NCI-H345 (cell line): ENCODE measurements at regions not wholly inside any gene's neighbourhood (a gene's known extent, or its start where the extent isn't known, plus 50 kb on each side); places are given as distances from the start of the nearest gene placed in this dataset.
"Not testable (repeated sequence)": the region's sequence is repeated elsewhere in the genome, so short reads cannot be mapped to it uniquely, and the experiment has no call there.

Source experiments
- DNase-seq: peaks from one replicate; lab custom pipeline; 2025; lab: John Stamatoyannopoulos, UW

DNA sequence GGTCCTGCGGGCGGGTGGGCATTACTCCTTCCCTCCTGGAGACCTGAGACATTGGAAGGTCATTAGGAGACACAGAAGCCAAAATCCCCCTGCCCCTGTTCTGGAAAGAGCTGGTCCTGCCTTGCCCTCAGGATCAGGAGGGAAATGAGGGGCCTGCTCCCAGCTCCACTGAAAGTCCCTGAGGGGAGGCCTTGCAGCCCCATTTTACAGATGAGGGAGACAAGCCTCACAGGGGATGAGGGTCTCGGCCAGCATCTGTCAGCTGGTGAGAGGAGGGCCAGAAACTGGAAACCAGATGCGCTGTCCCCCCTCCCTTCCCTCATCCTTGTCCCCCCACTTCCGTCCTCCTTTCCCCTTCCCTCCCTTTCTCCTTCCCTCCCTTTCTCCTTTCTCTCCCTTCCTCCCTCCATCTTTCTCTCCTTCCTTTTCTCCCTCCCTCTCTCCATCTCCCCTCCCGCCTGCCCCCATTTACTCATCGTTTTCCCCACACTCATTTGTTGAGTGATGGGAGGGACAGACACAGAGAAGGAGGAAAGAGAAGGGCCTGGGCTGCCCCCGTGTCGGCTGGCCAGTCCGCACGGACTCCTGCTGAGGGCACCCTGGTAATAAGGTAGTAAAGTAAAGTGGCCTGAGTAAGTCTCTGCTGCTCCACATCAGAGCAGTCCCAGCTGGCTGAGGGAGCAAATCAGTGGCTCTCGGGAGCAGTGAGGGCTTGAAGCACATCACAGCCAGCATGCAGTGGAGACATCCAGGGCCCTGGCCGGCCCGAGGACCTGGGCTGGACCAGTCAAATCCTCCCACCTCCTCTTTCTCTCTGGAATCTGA, 112.4 kb upstream of the ALDH1A3 start:
- DNase-seq, result no peak

DNA sequence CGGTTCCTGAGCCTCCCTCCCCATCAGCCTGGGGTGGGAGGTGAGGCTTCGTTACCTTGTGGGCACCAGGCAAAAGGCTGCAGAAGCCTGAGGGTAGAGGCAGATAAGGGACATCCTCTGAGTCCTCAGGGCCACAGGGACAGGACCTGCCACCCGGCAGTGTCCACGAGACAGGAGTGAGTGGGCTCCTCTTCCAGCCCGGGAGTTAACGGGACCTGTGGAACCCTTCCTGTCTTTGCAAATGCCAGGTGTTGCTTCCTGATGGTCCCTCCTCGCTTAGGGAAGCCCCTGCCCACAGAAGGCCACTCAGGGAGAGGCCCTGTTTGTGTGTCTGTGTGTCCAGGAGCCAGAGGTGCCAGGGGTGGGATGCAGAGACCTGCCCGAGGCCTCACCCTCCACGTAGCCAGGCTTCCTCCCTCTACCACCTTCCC, 111.1 kb upstream of the ALDH1A3 start:
- DNase-seq, result no peak

DNA sequence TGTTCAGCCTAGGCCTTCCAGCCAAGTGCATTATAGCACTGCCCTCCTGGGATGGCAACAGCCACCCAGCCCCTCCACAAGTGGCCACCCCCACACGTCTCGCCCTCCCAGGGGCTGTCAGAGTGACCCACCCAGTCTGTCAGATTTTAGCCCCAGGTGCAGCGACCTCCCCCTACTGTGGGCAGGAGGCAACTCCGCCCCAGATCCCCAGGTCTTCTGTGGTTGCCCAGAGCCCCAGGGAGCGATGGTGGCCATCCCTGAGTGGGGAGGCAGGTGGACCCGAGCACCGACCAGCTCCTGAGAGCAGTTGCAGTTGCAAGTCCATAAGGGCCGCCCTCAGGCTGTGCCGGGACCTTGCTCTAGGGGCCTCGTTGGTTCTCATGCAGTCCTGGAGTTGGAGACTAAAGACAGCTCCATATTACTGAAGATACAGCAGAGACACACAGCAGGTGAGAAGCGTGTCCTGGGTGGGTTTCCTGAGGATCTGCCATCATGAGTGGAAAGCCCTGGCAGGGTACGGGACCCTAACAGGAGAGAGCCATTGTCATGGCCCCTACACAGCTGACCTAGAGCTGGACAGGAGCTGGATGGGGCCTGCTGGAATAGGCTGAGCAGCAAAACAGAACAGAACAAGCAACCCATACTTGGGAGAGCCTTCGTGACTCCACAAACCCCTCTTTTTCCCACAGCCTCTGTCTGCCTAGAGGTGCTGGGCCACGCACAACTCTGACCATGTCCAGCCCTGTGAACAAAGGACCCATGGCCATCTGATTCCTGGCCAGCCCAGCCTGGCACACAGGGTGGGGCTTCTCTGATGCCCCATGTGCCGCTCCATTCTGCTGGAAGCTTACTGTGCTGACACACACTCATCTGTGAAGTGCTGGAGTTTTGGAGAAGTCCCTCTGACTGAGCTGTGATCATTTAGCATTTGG, 110.3 kb upstream of the ALDH1A3 start:
- no peak for DNase-seq

DNA sequence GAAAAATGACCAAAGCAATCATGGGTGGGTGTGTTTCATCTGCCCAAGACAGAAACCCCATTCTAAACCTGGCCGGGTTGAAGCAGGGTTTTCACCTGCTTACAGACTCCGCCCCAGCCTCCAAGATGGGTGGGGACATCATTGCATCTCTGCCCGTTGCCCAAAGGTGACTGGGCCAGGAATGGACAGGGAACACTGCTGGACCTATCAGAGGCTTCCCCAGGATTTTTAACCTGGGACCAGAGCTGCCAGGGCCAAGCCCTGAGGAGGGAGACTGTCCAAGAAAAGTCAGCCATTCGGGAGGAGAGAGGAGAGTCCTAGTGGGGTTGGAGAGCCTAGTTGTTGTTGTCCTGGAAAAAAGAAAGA, 109.7 kb upstream of the ALDH1A3 start:
- no peak for DNase-seq

DNA sequence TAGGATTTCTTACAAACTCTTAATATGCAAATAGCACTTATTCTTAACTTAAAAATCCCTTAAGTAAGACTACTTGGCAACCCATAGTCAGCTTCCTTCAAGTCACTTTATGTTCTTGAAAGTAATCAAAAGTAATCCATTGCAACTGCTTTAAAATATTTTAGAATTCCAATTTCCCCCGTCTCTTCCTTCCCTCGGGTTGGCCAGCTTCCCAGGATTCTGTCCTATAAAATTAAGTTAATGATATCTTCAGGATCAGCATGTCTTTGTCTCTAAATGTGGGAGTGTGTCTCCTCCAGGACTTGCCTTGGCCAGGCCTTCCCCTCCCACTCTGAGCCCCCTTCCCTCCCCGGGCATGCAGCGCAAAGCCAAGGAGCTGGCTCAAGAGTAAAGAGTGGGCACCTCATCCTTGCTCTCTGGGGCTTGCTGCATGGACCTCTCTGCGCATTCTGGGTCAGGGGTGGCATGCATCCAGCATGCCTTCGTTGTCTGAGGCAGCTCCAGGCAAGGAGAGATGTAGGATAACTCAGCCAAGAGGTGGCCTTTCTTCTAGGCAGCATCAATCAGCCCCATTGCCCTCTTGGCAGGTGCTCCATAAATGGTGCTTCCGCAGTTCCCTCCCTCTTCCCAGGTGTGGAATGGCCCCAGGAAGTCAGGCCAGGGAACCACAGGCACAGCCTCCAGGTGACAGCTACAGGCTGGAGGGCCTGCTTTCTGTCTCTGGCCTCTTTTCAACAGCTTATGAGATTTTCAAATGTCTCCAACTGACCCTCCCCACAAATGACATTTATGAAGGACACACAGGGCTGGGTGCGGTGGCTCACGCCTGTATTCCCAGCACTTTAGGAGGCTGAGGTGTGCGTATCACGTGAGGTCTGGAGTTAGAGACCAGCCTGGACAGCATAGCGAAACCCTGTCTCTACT, 108.7 kb upstream of the ALDH1A3 start:
- DNase-seq, result no peak

DNA sequence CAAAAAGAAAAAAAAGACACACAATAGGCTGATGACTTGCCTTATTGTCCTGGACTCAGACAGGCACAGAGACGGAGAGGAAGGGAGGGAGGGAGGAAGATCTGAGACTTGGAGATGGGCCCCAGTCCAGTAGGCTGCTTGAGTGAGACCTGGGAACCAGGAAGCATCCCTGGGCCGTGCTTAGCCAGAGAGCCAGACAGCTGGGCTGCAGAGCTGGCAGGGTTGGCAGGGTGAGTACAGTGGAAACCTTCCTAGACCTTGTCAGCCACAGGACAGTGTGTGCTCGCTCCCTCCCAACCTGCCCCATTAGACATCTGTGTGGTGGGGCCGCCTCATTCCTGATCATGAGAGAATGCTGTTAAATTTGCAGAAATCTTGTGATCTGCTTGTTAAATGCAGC, 107.9 kb upstream of the ALDH1A3 start:
- no peak for DNase-seq

DNA sequence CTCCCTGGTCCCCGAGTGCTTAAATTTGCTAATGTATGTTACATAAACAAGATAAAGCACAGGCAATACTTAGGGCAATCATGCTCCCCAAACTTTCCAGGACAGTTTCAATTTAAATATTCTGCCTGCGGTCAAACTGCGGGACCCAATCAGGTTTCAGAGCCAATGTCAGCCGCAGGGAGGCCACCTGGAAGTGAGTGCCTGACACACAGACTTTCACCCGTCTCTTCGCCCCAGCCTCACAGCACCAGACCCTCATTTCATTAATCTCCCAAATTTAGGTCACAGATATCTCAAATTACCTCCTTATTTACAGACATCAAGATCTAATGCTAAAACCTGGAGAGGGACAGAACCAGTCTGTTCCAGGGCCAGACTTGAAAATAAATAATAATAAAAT, 107.2 kb upstream of the ALDH1A3 start:
- no peak for DNase-seq

DNA sequence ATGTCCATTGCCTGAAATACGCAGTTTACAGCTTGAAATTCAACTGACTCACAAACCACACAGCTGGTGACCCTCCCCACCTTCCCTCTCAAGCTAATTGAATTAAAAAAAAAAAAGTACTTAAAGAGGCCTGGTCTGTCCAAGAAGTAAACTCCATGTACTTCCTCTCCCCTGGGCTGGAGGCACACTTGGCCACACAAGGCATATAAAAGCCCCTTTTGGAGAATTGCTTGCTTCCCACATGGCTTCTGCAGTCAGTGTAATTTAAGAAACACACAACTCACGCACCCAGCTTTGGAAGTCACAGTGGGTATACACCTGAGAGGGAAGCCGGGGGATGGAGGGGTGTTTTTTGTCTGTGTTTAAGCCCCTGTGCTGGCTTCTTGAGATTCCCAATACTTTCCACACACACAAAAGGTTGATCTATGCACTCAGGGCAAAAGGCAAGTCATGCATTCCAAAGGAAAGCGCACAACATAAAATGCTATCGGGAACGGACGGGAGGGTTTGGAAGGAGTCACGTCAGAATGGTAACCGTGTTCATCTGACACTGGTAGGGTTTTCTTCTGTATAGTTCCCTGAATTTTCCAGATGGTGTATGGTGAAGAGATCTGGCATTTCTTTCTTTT, 106.6 kb upstream of the ALDH1A3 start:
- no peak for DNase-seq

DNA sequence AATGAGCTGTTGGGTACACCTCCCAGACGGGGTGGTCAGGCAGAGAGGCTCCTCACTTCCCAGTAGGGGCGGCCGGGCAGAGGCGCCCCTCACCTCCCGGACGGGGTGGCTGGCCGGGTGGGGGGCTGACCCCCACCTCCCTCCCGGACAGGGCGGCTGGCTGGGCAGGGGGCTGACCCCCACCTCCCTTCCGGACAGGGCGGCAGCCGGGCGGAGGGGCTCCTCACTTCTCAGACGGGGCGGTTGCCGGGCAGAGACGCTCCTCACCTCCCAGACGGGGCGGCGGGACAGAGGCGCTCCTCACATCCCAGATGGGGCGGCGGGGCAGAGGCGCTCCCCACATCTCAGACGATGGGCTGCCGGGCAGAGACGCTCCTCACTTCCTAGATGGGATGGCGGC, 105.6 kb upstream of the ALDH1A3 start:
- not testable (repeated sequence) for DNase-seq

DNA sequence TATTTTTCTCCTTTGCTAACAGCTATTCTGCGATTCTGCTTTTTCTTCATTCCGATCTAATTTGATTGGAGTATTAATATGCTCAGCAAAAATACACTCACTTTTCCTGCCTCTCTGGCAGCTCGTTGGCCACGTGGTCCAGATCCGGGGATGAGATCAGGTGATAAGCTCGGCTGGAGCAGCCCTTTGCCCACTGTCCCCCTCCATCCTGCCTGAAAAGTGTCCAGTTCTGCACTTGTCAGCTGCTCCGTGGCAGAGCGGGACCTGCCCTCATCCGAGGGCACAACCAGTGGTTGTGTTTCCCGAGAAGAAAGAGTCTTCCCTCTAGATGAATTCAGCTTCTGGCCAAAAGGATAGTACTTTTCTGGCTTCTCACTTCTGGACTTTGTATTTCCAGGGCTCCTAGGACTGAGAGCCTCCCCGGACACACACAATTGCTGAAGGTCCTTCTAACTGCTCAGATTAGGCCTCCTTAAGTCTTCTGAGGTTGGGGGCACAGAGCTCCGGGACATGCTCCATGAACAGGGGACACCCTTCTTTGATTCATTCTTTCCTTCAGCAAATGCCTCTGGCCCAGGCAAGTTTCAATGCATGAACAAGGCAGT, 103.9 kb upstream of the ALDH1A3 start:
- DNase-seq, result no peak

DNA sequence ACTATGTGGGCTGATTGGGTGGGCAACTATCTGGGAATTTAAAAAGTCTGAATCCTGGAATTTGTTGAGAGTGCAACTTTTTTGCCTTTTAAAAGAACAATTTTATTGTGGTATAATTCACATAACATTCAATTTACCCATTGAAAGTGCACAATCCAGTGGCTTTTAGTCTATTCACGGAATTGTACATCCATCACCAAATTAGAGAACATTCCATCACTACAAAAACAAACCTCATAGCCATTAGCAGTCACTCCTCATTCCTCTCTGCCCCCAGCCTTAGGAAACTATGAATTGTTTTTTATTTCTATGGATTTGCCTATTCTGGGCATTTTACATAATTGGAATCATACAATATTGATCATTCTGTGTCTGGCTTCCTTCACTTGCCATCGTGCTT, 101.8 kb upstream of the ALDH1A3 start:
- no peak for DNase-seq

DNA sequence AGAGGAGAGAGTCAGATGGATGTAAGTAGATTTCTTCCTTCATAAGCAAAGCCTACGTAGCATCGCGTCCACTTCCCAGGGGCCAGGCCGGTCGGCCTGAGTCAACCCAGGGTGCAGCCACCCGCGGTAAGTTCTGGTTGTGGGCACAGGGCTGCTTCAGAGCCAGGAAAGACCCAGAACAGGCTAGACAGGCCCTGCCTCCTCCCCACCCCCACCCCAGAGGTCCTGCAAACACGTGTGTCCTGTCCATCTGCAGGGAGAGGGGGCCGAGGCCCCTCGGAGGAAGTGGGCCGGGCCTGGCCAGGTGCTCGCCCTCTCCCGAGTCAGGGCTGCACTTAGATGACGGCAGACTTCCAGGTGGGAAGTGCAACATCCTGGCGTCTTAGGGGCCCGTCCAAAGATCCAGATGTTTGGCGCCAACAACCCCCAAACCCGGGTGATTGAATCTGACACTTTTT, 100.8 kb upstream of the ALDH1A3 start:
- DNase-seq, result no peak

DNA sequence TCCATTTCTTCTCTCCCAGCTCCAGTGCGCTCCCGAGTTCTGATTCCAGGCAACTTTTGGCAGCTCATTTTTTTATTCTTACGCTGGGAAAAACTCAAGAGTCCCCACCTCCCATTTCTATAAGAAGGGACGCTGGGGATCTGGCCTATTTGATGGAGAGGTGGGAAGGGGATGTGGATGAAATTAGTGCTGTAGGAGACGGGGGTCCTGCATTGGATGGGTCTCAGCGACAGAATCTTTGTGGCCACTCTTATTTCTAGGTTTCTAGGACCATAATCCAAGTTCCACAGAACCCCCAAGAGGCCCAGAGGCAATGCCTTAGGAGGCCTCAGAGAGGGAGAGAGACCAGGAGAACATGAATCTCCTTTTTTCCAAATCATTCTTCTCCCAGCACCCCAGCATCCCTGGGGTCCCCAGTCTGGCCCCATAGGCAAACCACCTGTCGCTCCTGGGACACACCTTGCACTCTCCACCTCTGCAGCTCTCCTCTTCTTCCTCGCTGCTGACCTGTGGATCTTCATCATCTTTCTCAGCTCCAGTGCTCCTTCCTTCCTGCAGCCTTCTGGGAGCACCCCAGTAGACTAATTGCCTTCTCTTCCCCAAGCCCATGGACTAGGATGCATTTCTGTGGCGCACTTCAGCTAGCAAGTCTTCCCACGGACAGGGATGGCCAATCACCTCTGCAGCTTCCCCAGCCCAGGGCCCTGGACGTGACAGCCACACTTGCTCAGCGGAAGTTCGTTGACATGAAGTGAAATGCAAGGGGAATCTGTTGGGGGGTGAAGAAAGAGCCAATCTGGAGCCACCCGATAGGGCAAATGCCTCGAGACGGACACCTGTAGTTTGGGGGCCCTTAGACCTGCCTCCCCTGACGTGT, 100.1 kb upstream of the ALDH1A3 start:
- DNase-seq, result no peak

DNA sequence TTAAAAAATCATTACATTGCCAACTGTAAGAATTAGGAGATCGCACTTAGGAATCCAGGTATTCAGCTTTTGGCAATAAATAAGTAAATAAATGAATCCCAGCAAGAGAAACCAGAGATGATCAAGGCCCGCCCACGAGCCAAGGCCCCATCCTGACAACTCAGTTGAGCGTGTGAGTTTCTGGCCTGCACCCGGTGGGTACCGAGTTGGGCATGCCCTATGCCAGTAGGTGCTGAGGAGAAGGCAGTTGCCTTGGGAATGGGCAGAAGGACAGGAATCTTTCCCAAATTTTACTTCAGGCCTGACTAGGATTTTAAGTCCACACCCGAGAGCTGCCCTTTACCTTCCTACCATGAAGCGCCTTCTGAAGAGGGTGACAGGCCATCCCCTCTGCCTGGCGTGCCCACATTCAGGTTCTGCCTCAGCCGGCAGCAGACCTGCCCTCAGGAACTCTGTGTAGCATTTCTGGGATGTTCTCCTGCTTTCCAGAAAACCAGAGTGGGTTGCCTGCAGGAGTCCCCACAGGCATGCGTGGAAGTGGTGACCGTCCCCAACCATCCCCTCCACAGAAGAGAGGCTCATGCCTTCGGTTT, 99.3 kb upstream of the ALDH1A3 start:
- DNase-seq, result no peak

DNA sequence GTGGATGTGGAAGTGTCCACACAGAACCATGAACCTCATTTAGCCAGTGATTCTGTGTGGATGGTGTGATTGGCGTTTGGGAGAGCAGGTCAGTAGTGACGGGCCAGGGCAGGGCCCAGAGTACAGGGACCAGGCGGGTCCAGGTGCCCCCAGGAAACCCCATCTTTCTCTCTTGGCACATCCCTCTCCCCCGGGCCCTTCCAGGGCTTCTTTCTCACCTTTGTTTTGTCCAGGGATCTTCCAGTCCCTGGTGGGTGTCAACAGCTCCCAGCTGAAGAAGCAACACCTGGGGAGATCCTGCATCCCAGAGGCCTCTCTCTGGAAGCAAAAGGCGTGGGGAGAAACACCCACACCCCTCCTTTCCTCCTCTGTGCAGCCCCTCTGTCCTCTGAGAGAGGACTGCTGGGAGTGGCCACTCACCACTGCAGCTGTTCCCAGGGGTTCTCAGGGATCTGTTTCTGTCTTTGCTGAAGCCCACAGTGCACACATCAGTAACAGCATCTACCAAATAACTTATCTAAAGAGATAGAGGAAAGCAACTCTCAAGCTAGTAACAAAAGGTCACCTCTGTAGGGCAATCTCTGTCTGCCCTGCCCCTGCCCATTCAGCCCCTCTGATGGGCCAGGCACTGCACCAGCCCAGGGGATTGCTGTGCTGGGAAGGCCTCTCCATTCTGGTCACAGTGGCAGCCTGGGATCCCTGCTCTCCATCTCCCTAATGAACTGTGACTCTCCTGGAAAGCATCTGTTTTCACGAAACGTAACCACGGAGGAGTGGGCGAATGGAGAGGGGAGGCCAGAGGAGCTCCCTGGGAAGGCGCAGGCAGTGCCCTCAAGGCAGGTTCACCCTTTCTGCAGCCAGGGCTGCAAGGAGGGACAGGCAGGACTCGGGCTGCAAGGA, 98.3 kb upstream of the ALDH1A3 start:
- DNase-seq, result no peak

DNA sequence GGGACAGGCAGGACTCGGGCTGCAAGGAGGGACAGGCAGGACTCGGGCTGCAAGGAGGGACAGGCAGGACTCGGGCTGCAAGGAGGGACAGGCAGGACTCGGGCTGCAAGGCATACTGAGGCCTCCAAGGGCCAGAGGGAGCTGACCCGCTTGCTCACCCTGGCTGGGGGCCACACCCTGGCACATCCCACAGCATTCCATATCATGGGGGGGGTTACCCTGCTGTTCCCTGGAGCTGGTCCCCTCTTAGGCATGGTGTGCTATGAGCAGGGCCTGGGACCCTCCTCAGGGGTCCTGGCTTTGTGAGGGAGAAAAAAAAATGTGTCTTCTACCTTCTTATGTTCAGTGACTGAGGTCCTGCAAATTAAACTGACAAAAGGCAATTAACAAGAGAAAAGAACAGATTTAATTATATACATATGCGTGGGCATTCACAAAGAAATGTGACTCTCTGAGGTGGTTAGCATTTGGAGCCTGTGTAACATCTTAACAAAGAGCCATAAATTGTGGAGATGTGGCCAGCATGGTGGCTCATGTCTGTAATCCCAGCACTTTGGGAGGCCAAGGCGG, 97.6 kb upstream of the ALDH1A3 start:
- no peak for DNase-seq

DNA sequence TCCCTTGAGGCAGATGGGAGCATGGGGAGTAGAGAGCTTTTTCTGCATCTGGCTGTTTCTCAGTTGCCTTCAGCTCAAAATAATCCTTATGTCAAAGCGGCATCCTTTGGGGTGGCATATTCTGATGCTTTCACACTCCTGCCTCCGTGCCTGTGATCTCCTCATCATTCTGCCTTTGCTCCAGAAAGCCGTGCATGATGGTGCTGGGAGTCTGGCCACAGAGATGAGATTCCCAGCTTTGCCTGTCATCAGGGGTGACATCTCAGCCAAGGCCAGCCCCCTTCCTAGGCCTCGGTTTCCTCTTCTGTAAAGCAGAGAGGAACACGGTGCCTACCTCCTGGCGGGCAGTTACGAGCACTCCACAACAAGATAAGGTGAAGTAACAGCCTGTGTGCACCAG, 96.3 kb upstream of the ALDH1A3 start:
- DNase-seq, result no peak

DNA sequence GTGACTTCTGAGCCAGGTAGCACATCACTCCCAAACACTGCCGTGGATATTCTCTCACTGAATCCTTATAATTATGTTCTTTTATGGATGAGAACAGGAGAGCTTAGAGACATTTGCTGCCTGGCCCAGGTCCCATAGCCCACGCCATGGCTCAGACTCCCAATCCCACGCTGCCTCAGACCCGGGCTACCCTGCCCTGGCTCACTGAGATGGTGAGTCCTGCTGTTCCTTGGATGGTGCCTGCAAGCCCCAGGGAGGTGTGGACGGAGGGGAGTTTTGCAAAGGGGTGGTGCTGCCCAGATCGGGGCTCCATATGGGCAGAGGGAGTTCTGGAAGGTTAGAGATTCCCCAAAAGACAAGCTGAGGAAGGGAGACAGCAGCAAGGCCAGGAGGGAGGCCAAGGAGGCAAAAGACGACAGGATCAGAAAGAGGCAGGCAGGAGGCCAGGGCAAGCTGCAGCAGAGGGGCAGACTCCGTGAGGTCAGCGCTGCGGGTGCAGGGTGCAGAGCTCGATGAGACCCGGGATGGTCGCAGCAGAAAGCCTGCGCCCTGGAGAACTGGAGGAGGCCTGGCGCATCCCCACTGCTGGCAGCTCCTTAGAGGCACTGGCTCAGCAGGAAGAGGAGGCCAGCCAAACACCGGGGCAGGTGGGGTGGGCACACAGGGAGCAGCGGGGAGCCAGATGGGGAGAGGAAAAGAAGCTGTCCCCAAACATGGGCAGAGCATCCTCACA, 95.7 kb upstream of the ALDH1A3 start:
- no peak for DNase-seq
